ENCODE measurements at regions not wholly inside any gene's neighbourhood (a gene's known extent, or its start where the extent isn't known, plus 50 kb on each side); places are given as distances from the start of the nearest gene placed in this dataset.

DNA sequence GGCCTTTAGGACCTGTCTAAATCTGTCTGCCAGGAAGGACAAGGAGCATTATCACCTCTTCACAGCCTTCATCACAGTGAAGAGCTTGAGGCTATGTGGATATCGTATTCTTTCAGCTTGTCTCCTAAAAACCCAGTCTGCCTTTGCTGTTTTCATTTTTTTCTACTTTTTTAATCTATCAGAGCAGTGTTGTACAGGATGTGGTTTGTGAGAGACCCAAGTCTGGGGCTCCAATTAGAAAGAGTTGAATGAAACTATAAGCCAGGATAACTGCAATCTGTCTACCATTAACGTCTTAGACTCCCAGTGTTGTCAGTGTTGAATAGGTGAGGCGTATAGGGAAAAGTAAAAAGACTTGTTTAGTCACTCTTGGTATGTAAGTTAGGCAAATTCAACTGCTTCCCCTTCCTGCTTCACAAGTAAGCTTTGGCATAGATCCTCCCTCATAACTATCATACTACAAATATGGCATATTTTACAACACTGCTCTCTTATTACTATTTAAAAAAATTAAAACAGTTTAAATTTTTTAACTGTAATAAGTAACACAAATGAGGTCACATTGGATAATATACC lies 1225.8 kb upstream of the PRMT6 start:
- no peak for DNase-seq (ENCODE audit: low spot score)

DNA sequence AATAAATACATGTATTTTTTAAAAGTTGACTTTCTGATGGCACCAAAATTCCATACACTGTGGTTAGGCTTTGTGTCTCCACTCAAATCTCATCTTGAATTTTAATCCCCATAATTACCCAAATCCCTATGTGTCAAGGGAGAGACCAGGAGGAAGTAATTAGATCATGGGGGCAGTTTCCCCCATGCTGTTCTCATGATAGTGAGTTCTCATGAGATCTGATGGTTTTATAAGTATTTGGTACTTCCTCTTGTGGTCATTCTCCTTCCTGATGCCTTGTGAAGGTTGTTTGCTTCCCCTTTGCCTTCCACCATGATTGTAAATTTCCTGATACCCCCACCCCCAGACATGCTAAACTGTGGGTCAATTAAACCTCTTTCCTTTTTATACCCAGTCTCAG lies 1218.4 kb upstream of the PRMT6 start:
- DNase-seq (ENCODE audit: low spot score): no peak

DNA sequence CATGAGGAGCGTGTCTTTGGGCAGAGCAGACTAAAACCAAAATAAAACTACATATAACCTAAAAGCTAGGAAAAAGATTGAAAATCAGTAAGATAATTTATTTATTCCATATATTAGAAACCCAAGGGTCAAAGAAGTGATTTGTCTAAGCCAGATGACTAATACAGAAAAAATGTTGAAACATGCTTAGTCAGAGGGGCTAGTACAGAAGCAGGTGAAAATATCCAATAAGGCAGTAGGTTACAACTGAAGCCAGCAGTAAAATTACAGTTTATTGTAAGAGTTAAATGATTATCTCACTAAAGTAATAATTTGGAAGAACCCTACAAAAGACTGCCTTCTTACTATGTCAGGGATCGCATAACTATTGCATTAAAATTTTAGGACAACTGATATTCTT lies 1190.9 kb upstream of the PRMT6 start:
- DNase-seq (ENCODE audit: low spot score): no peak

DNA sequence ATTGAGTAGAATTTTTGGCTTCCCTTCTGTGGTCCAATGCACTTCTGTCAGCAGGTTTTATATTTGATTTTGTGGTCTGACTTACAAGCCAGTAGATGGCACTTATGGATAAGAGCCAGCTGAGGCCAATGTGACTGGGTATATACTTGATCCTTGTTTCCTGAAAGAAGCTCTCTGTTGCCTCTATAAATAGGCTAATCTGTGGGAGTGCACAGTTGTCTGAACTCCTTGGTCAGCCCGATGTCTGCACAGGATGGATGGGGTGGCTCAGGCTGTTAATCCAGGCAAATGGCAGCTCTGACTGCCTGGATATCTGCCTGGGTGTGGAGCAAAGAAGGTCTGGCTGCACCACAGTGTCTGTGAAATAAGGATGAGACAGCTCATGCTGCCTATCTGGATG lies 1183.7 kb upstream of the PRMT6 start:
- DNase-seq (ENCODE audit: low spot score): no peak

DNA sequence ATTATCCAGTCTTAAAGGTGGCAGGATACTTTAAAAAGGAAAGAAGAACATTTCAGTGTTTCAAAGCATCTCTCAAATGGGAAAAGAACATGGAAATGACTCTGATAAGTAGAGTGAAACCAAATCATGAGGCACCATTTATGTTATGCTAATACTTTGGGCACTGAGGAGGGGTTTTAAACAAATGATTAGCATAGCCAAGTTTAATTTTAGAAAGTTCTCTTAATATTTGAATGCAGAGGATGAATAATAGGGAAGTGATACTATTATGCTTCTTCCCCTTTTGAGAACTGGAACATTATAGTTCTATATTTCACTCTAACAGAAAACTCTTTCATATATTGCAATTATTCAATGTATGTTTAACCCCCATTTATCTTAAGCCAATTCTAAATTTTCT lies 1181.9 kb upstream of the PRMT6 start:
- no peak for DNase-seq (ENCODE audit: low spot score)

DNA sequence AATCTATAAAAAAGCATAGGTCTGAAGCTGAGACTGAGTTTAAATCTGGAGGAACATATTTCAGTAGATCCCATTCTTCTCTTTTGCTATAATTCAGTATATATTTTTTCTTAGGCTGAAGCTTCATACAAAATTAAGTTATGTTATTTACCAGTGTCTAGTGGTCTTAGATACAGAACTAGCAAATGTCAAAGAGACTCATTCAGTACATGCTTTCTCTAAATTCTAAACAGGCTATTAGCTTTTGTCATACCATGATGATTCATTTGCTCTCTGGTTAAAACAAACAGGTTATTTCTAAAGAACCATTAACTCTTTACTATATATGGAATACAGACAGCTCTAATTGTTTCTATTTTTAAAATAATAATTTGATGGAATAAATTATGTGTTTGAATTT lies 1170.2 kb upstream of the PRMT6 start:
- no peak for DNase-seq (ENCODE audit: low spot score)

DNA sequence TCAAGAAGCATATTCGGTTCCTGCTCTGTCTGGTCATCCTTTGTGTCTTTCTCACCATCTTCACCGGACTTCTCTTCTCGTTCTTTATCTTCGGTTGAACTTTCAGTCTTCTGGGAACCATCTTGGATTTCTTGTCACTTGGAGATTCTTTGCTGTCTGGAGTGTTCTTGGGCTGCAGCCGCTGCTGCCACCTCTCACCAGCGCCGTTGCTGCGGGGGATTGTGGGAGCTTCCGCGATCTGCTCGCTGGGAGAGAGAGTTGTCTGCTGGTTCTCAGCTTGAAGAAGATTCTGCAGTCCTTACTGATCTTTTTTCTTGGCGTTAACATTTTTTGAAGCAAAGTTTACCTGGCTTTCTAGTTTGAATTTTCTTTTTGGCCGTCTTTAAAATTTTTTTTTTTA lies 1165.2 kb upstream of the PRMT6 start:
- DNase-seq (ENCODE audit: low spot score): no peak

DNA sequence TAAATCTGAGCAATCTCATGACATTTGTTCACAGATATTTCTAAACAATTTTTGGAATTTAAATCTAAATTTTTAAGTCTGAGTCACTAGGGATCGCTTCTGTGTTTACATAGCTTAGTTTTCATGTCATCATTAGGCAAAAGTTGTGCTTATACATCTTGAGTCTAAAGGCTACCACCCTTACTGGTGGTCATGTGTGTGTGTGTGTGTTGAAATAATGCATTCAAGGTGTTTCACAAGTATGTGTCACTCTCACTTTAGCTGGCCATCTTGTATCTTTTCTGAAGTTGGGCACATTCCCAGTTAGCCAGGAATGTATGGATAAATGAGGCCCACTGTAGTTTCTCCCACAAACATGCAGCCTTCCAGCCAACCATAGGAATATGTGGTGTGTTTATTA lies 1162.5 kb upstream of the PRMT6 start:
- no peak for DNase-seq (ENCODE audit: low spot score)

DNA sequence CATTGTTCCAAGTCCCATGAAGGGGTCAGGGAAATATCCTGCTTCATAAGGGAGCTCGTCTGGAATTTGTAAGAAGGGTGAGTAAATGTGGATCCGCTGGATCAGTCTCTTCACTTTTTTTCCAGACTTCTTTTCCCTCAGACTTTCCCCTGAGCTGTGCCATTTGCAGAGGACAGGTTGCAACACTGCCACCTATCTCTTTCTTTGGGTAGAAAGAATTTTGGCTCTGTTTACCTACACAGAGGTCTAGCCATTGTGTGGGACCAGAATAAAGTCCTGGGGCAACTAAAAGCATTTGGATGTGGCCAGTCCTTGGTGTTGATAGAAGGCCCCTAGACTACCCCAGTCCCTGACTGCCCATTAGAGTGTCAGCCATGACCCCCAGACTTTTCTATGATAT lies 1146.7 kb upstream of the PRMT6 start:
- no peak for DNase-seq (ENCODE audit: low spot score)

DNA sequence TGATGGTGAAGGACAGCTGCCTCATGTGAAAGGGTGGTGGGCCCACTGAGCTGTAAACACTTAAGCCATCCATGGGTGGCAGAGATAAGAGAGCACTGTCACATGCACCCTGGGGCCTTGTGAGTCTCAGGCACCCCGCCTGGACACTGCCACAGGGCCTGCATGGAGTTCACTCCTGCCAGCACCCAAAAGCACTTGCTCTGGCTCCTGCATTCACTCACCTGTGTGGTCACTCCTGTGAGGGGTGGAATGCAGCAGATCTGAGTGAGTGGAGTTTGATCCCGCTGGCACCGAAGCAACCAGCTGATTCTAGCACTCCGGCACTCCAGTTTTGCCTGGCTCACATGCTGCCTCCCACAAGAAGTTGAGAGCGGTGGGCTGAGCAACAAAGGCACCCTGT lies 1142.1 kb upstream of the PRMT6 start:
- DNase-seq (ENCODE audit: low spot score): no peak

DNA sequence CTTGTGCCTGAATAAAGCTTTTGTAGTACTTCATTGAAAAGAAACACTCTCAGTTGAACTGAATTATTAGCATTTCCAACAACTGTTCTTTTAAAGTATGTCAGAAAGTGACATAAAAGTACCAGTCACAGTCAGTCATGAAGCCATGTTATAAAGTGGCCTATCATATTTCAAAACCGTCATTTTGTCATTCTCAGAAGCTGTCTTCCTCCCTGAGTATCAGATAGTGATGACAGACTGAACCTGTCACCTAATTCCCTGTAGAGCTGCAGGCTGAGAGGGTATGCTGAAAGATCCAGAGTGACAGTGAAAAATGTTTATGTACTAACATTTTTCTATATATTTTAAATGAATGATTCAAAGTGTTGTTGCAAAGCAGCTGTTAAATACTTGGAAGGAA lies 1121.7 kb upstream of the PRMT6 start:
- DNase-seq (ENCODE audit: low spot score): no peak

DNA sequence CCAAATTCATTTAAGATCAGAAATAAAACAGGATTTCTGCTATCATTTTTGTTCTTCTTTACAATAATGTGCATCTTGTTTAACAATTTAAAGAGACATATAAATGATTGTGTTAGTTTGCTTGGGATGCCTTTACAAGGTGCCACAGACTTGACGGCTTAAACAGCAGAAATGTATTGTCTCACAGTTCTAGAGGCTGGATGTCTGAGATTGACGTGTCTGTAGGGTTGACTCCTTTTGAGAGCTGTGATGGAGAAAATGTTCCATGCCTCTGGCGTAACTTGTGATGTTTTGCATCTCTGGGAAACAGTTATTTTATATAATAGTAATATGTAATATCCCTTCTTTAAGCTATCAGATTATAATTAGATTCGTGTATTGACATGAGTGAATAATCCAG lies 1091.6 kb upstream of the PRMT6 start:
- no peak for DNase-seq (ENCODE audit: low spot score)

DNA sequence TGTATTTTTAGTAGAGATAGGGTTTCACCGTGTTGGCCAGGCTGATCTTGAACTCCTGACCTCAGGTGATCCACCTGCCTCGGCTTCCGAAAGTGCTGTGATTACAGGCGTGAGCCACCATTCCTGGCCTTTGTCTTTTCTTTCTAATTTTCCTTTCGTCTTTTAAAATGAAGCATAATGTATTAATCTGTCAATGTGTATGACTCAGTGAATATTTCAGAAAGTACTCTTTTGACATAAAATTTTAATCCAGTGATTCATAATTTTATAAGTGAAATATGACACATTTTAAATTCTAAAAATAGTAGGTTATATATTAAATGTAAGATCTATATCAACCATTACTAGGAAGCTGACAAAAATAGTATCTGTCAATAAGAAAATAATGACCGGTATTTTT lies 1059.0 kb upstream of the PRMT6 start:
- DNase-seq (ENCODE audit: low spot score): no peak

DNA sequence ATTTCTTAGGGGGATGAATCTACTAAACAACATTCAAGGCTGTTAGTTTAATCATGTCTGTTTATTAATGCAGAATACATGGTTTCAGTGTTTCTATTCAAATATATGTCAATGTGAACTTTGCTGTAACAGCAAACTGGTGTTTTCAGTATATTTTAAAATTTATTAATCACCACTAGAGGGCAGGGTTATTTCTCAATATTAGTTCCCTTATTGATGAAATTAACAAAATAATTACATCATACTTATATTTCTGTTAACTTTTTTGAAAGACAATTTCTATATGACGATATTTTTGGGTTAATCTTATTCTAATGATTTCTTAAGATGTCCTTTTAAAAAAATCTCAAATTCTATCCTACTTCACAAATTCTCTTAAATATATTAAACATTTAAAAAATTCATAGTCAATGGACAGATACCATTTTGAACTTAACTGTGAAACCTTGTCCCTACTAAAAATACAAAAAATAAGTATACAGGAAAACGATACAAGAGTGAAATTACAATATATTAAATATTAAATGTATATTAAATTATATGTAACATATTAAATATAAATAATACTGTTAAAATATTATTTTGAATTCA lies 1034.1 kb upstream of the PRMT6 start:
- DNase-seq (ENCODE audit: low spot score): no peak

DNA sequence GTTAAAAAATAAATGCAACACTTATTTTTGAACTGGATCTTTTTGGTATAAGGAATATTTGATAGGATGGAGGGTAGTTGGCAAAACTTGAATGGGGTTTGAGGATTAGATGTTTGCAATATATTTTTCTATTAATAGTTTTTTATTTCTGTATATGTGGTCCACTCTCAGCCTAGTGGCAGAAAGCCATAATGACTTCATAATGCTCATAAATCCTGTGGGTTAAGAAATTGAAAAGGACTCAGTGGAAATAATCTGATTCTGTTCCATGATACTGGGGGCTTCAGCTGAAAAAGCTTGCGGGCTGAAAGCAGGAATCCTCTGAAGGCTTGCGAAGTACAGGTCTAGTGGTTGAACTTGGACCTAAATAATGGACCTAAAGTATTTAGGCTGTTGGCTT lies 1028.6 kb upstream of the PRMT6 start:
- DNase-seq (ENCODE audit: low spot score): no peak

DNA sequence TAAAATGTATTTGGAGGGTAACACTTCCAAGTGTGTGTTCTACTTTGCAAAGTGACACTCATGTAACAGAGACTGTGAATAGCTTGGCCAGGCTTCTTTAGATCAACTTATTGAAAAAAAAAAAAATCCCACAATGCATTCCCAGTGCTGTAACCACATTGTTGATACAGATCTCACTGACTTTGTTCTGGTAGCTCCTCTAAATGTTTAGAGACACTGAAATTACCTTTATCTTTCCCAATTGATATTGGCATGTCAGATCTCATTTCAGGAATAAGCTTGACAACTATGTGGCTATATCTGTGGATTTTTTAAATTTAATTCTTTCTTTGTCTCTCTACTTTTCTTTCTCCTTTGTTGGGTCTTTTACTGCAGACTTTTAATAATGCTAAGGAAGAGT lies 1018.9 kb upstream of the PRMT6 start:
- no peak for DNase-seq (ENCODE audit: low spot score)

DNA sequence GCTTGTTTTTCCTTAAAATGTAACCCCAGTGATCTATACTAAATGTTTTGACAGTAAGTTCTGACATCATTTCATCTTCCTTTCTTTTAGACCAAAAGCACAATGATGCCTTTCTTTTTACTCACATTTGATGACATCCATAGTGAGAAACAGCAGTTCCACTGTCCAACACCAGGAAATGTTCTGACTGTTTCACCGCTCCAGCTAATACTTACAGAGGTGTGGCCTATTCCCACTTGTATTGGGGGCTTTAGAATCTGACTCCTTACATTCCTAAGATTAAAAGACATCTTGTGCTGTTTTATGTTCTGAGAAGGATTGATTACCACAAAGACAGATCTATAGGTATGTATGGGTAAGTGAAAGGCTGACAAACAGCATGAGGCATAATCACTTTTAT lies 1018.2 kb upstream of the PRMT6 start:
- no peak for DNase-seq (ENCODE audit: low spot score)

DNA sequence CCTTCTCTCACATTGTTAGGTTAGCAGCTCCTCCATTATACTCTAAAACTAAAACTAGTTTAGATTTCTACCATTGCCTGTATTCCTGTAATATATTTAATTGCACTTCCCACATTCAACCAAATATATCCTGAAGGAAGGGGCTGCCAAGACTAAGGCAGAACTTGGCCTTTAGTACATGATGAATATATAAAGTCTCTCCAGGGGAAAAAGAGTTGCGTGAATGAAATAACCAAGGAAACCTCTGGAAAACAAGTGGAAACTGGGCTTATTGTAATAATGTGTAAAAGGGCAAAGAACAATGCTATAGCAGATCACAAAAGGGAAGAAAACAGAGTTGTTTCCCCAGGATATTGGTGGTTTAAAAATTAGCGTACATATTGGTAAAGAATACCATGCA lies 1012.5 kb upstream of the PRMT6 start:
- no peak for DNase-seq (ENCODE audit: low spot score)

DNA sequence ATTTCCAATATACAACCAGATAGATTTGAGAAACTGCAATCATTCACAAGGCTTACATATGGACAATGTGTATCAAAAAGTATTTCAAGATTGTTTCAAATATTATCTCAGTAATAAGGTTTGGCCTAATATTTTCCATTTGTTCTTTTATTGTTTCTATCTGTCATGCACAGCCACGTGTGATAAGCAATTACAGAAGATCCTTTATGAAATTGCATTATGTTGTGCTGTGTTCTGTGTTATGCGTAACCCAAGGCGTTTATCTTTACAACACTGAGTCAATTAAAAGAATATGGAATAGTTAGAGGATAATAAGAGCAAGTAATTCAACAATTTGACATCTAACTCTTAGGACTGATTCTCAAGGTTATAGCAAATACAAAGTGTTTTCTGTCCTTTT lies 1009.3 kb upstream of the PRMT6 start:
- no peak for DNase-seq (ENCODE audit: low spot score)

DNA sequence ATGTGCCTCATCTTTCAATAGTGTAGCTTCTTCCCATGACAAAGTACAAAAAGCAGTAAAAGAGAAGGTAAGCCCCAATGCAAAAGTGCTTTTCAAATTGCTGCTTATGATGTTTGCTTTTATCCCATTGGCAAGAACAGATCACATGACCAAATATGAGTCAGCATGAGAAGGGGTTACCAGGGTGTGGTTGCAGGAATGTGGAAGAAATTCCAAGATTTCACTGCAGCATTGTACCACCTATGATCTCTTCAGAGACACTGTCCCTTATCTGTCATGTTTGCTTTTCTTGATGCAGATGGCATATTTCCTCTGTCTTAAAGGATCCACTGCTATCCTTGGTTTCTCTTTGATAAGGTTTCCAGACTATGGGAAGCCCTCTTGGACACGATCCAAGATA lies 1006.9 kb upstream of the PRMT6 start:
- DNase-seq (ENCODE audit: low spot score): no peak

DNA sequence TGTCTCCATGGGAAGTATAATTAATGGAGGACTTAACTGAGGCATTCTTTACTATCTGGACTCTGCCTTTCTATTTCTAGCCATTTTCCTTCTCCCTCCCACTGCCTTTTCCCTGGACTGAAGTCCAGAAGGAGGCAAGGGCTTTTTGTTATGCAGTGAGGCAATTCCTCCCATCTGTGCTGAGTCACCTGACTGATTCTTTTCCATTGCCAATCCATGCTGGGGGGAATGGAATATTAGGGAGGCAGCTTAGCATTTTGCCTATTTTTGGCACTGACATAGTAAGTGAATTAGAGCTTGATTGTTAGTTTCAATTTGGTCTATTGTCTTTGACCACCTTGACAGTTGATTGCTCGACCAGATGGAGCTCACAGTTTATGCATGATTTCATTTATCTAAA lies 1000.6 kb upstream of the PRMT6 start:
- DNase-seq (ENCODE audit: low spot score): no peak

DNA sequence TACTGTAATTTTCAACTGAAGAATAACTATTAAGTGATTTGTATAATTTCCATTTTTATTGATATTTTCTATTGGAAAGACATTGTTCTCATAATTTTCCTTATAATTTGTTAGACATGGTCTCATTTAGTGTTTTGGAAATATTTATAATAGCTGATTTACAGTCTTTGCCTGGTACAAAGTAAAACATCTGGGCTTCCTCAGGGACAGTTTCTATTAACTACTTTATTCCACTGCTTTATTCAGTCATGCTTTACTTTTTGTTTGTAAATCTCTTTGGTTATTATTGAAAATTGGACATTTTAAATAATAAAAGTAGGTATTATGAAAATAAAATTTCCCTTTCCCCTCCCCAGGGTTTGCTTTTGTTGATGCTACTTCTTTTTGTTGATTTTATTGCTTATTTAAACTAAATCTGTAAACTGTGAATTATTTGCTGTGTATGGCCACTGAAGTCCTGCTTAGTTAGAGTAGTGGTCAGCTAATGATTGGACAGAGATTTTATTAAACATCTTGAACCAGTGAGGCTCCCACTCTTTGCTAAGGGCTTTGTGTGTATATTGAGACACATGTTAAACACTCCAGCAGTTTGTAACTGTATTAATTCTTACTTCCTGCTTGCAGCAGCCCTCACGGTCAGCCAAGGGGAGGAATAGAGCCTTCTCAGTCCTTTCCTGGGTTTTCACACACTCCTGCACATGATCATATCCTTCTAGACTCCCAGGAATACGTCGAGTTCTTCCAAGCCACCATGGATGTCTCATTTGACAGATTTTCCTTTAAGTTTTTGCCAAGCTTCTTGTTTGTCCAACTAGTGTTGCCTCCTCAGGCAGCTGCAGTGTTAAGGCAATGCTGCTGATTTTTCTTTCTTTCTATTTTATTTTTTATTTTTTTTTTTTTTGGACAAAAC lies 994.6 kb upstream of the PRMT6 start:
- no peak for DNase-seq (ENCODE audit: low spot score)

DNA sequence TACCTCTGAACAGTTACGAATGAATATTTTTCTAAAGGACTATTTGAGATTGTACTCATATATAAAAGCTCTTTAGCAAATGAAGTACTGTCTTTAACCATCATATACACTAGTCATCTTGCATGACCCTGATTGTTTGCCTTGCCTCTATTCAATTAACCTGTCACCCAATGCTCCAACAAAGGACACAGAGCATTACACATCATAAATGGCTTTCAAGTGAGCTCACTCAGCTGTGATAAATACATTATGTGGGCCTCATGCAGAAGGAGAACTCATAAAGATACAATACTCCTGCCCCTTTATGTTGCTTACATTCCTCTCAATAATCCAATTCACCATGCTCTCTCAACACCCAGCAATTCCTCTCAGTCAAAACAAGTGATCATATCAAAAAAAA lies 993.0 kb upstream of the PRMT6 start:
- DNase-seq (ENCODE audit: low spot score): no peak

Data from CD4-positive, alpha-beta T cell treated with Interleukin-15 for 4 hours (primary cell).